Right lobe of liver (tissue), 4 donors: ENCODE measurements at regions not wholly inside any gene's neighbourhood (a gene's known extent, or its start where the extent isn't known, plus 50 kb on each side); places are given as distances from the start of the nearest gene placed in this dataset.

ENCODE experiments used
- POLR2A ChIP-seq: fragments of 450-650 bp; IDR thresholded peaks from one replicate; pipeline ENCODE4 v1.6.1; 2017; ENCODE audit warnings: antibody characterized with exemption, mild to moderate bottlenecking
- TF ChIP-seq, protein P1 (sequence below), 4 donors: fragments of 200-600 bp in 3 of 4; fragments of 450-650 bp in 1 of 4; IDR thresholded peaks; one replicate each; pipeline versions ENCODE4 v1.5.1 to v1.8.0; 2016 to 2022; ENCODE audit warnings: antibody characterized with exemption in 4 of 4, mild to moderate bottlenecking in 2 of 4
- donor health status: DM: no; HTN: no; CAD: no.
- donor health status: DM: no; HTN: no; CAD: no.
- donor health status: DM: no; HTN: yes; CAD: no.

DNA sequence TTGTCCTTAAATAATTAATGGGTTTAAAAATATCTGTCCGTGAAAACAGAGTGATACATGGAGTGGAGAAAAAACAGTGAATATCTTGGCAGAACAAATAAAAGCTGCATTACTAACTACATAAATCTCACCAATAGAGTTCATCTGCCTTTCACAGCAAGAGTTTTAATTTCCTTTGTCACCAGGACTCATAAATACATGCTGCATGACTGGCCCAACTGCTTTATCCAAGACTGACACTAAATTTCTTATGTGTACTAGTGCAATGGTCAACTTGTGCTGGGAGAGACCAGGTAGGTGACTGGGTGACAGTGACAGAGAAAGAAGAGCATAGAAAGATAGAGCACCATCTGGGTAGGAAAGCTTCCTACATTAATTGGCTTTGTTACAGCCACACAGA, 402.8 kb downstream of the RAD51AP2 start:
- TF ChIP-seq, protein P1, sequence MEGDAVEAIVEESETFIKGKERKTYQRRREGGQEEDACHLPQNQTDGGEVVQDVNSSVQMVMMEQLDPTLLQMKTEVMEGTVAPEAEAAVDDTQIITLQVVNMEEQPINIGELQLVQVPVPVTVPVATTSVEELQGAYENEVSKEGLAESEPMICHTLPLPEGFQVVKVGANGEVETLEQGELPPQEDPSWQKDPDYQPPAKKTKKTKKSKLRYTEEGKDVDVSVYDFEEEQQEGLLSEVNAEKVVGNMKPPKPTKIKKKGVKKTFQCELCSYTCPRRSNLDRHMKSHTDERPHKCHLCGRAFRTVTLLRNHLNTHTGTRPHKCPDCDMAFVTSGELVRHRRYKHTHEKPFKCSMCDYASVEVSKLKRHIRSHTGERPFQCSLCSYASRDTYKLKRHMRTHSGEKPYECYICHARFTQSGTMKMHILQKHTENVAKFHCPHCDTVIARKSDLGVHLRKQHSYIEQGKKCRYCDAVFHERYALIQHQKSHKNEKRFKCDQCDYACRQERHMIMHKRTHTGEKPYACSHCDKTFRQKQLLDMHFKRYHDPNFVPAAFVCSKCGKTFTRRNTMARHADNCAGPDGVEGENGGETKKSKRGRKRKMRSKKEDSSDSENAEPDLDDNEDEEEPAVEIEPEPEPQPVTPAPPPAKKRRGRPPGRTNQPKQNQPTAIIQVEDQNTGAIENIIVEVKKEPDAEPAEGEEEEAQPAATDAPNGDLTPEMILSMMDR (IDR thresholded peaks at IDR 0.05): no peak
- TF ChIP-seq POLR2A: no peak
